GM21528 (cell line): ENCODE measurements at regions not wholly inside any gene's neighbourhood (a gene's known extent, or its start where the extent isn't known, plus 50 kb on each side); places are given as distances from the start of the nearest gene placed in this dataset.

Experiments used
- ATAC-seq: cut with Tn5 transposase; IDR thresholded peaks from one replicate; pipeline ENCODE4 v1.9.1; 2021; ENCODE audit warnings: mild to moderate bottlenecking, moderate library complexity; ENCODE audit not compliant: unreplicated experiment, low FRiP score

- no peak for ATAC-seq
Measured at GRCh38 chr5:125112196-125112595, 365.8 kb upstream of the ZNF608 start.

GRCh38 chr5:125113328-125113727, 366.9 kb upstream of the ZNF608 start:
- ATAC-seq = peak; percentile 52

- no peak for ATAC-seq
Measured at GRCh38 chr5:125115195-125115525, 368.7 kb upstream of the ZNF608 start.

- no peak for ATAC-seq
Measured at GRCh38 chr5:125117566-125117965, 371.1 kb upstream of the ZNF608 start.

DNA sequence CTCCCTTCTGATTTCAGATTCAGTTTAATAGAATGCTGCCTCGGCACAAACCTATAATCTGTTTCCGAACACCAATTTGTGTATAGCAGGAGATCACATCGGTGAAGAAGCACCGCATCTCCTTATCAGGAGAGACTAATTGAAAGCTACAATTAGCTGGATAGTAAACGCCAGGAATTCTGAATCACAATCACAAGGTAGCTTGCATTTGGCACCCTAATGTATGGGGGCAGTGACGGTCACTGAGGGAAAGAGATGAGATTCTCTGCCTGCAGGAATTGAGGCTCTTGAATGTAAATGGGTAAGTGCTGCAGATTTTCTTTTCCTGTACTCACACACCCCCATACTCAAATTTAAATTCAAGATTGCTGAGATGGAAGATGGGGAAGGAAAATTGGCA, 373.6 kb upstream of the ZNF608 start:
- no peak for ATAC-seq

GRCh38 chr5:125125031-125125823, 378.8 kb upstream of the ZNF608 start:
- ATAC-seq = no peak

DNA sequence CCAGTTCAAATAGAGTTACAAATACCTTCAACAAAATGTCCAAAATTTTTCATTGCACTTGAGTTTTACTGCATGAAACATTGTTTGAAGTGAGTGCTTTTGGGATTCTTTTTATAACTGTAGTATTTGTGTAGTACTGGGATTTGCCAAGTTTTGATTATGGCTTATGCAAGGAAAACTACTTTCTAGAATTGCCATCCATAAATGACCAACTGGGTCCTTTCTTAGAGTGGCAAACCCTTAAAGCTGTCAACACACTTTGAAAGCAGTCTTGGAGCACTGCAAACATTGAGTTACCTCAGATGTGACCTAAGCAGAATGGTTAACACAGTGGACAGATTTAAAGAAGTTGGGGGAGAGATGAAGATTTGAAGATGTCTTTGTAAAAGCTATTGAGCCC, 379.6 kb upstream of the ZNF608 start:
- no peak for ATAC-seq

GRCh38 chr5:125129151-125129806, 382.8 kb upstream of the ZNF608 start:
- no peak for ATAC-seq

- ATAC-seq = no peak
Measured at GRCh38 chr5:125130591-125130990, 384.2 kb upstream of the ZNF608 start.

GRCh38 chr5:125134216-125135081, 388.0 kb upstream of the ZNF608 start:
- ATAC-seq = no peak

- ATAC-seq = no peak
Measured at GRCh38 chr5:125137535-125137934, 391.1 kb upstream of the ZNF608 start.

- ATAC-seq = no peak
Measured at GRCh38 chr5:125138266-125138665, 391.8 kb upstream of the ZNF608 start.

DNA sequence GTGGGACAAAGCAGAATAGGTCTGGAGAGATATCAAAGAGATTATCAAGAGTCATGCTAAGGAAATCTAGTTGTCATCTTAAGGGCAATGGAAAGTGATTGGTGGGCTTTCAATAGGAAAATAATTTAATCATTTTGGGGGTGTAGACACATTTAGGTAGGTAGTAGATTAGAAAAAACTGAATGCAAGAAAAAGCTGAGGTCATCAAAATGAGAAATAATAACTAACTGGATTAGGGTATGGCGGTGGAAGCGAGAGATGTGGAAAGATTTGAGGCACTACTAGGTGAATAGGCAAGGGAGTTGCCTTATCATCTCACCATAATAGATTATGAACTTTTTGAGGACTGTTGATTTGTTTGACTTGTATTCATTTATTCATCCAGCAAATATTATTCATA, 393.2 kb upstream of the ZNF608 start:
- ATAC-seq = no peak

- no peak for ATAC-seq
Measured at GRCh38 chr5:125140220-125140619, 393.8 kb upstream of the ZNF608 start.

- no peak for ATAC-seq
Measured at GRCh38 chr5:125140855-125141254, 394.4 kb upstream of the ZNF608 start.

- ATAC-seq = no peak
Measured at GRCh38 chr5:125142458-125142857, 396.0 kb upstream of the ZNF608 start.

DNA sequence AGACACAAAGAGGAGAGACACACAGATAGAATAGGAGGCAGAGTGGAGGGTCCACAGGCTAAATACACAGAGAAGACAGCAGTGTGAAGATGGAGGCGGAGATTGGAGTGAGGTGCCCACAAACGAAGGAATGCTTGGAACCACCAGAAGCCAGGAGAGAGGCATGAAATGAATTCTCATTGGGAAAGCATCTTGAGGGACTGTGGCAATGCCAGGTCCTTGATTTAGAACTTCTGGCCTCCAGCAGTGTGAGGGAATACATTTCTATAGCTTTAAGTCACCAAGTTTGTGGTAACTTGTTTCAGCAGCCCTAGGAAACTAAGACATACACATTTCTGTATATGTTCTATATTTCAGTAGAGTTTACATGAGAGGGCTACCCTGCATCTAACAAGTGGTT, 396.6 kb upstream of the ZNF608 start:
- no peak for ATAC-seq

- ATAC-seq = no peak
Measured at GRCh38 chr5:125148076-125148475, 401.6 kb upstream of the ZNF608 start.

- ATAC-seq = no peak
Measured at GRCh38 chr5:125148706-125149105, 402.3 kb upstream of the ZNF608 start.

DNA sequence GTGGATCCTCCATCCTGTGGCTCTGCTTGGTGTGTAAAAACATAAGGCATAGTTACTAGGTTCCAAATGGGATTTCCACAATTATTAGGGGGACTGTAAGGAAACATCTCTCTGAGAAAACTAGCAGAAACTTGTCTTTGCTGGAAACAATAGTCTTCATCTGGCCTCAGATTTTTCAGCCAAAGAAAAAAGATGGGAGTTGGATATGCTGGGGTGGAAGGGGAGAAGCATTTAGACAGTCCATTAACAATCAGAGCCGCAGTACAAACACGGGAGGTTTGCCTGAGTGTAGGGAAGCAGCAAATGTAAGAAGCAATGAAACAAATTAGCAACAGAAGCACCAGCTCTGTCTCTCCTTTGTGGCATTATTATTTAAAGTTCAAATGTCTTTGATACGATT, 402.7 kb upstream of the ZNF608 start:
- no peak for ATAC-seq

DNA sequence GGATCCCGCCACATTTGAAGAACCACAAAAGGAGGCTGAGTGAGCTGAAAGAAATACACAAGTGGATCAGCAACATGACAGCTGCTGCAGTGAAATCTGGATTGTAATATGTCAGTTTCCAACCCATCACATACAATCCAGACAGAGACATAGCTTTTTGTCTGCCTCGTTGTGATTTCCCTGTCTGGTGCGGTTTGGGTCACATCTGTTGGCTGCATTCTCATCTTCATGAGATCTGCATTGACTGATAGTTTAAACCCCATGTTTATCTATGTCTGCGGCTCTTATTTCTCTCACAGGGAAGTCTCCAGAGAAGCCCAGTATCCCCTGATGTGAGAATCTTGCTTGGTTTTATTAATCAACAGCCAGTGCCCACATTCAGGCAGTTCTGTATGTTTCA, 403.1 kb upstream of the ZNF608 start:
- no peak for ATAC-seq
